GM12864 (cell line): ENCODE measurements at regions not wholly inside any gene's neighbourhood (a gene's known extent, or its start where the extent isn't known, plus 50 kb on each side); places are given as distances from the start of the nearest gene placed in this dataset.
"Not testable (repeated sequence)": the region's sequence is repeated elsewhere in the genome, so short reads cannot be mapped to it uniquely, and the experiment has no call there.

ENCODE experiments used
- DNase-seq: peaks from one replicate; pipeline ENCODE4 v3.0.0-alpha.2; 2011; ENCODE audit warnings: low read depth
- H3K4me3 ChIP-seq: 2 replicates; pipeline ENCODE4 v1.5.1; 2011; ENCODE audit warnings: mild to moderate bottlenecking, low read depth, low read length, control low read depth
- TF ChIP-seq, protein P1 (sequence below): IDR thresholded peaks from 2 replicates; pipeline ENCODE4 v1.5.1; 2011; ENCODE audit warnings: low read depth, mild to moderate bottlenecking, moderate library complexity, low read length, control low read depth, inconsistent platforms; ENCODE audit errors: missing control alignments

DNA sequence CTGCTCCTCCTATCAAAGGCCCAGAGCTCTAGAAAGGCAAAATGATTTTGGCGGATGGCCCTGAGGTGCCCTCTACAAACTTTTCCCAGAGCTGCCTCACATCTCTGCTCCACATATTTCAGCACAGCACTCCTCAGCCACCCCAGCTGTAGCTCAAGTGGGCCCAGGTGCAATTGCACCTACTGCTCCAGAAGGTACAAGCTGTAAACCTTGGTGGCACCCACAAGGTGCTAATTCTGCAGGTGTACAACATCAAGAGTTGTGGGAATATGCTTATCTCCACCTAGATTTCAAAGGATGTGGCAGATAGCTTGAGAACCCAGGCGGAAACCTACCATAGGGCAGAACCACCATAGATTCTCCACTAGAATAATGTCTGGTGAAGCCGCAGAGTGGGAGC lies 432.2 kb downstream of the TMEM232 start:
- TF ChIP-seq, protein P1, sequence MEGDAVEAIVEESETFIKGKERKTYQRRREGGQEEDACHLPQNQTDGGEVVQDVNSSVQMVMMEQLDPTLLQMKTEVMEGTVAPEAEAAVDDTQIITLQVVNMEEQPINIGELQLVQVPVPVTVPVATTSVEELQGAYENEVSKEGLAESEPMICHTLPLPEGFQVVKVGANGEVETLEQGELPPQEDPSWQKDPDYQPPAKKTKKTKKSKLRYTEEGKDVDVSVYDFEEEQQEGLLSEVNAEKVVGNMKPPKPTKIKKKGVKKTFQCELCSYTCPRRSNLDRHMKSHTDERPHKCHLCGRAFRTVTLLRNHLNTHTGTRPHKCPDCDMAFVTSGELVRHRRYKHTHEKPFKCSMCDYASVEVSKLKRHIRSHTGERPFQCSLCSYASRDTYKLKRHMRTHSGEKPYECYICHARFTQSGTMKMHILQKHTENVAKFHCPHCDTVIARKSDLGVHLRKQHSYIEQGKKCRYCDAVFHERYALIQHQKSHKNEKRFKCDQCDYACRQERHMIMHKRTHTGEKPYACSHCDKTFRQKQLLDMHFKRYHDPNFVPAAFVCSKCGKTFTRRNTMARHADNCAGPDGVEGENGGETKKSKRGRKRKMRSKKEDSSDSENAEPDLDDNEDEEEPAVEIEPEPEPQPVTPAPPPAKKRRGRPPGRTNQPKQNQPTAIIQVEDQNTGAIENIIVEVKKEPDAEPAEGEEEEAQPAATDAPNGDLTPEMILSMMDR: no peak
- no peak for DNase-seq
- H3K4me3 ChIP-seq: no peak overlapping the region

DNA sequence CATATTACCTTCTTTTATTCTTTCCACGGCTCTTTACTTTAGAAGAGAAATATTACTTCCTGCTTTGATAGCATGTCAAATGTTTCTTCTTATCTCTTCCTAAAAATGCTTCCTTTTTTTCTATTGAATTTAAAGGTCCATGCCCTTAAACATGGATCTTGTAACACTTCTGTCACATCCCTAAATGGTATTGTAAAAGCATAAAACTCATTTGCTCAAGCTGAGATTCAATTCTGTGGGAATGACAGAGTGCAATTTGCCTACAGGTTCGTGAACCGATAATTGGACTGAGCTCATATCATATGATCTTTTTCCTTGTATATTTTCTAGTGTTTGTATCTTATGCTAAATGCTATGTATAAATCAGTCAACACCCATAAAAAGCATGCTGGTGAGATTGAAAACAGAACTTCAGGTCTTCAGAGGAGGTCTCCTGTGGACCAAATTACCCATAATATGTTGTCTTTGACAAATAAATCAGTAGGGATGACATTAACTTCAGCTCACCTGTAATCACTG lies 429.3 kb downstream of the TMEM232 start:
- no peak overlapping the region for H3K4me3 ChIP-seq
- no peak for DNase-seq

DNA sequence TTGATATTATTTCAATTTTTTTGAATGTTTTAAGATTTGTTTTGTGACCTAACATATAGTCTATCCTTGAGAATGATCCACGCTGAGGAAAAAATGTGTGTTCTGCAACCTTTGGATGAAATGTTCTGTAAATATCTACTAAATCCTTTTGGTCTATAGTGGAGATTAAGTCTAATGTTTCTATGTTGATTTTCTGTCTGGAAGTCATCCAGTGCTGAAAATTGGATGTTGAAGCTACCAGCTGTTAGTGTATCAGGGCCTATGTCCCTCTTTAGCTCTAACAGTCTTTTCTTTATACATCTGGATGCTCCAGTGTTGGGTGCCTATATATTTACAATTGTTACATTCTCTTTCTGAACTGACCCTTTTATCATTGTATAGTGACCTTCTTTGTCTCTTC lies 422.3 kb downstream of the TMEM232 start:
- TF ChIP-seq, protein P1: no peak
- no peak for DNase-seq
- H3K4me3 ChIP-seq: no peak overlapping the region

More for the DNA sequence above, 429.3 kb downstream of the TMEM232 start:
- TF ChIP-seq, protein P1: no peak

DNA sequence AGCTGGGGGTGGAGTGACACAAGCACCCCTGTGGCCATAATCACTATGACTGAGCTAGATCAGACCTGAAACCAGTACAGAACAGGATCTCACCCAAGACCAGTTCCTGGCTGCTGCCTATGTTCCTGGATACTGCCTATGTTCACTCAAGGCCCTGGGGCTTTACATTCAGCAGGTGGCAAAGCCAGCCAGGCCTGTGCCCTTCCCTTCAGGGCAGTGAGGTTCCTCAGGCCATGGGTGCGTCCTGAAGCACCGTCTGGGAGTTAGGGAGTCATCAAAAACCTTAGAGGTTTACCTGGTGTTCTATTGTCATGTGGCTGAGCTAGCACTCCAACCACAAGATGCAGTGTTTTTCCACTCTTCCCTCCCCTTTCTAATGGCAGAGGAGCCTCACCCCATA lies 419.8 kb downstream of the TMEM232 start:
- TF ChIP-seq, protein P1: no peak
- no peak overlapping the region for H3K4me3 ChIP-seq
- no peak for DNase-seq

DNA sequence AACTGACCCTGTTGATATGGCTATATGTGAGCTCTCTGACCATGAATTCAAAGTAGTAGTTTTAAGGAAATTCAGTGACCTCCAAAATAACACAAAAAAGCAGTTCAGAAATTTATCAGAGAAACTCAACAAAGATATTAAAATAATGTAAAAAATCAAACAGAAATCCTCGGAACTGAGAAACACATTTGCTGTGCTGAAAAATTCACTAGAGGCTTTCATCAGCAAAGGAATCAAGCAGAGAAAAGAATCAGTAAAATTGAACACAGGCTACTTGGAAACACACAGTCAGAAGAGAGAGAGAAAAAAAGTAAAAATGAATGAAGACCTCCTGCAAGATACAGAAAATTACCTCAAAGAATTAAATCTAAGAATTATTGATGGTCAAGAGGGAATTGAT lies 417.2 kb downstream of the TMEM232 start:
- TF ChIP-seq, protein P1: no peak

DNA sequence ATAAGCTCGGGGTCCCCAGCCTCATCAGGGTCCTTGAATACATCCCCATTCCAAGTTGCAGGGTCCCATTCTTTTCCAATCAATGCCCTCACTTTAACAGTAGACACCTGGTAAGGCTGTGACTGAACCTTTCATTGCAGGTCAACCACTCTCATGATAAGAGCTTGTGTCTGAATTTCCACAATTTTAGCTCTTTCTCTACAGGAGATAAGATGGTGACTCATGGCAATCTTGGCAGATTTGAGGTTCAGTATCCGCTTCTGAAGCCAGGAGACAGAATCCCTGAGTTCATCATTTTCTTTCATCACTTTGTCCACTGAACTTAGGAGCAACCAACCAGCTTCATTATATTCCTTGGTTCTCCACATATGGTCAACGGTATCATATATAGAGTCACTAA lies 409.9 kb downstream of the TMEM232 start:
- H3K4me3 ChIP-seq, DNase-seq: not testable (repeated sequence)

More for the DNA sequence above, 417.2 kb downstream of the TMEM232 start:
- no peak for DNase-seq
- H3K4me3 ChIP-seq: no peak overlapping the region

DNA sequence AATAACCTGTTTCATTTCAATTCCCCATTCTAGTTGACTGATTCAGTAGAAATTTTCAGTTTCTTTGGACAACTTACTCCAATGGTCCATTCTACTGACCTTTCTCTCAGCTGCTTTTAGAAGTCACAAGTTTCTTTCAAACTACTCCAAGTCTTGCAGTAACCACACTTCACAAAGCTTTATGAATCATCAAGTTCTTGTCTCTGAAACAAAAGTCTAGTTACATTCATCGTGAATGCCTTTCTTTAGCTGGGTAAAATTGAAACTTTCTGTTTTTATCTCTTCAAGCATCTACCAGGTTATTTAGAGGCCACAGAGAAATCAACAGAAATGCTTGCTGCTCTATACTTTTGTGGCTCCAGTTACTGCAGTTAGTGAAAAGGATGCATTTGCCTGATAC lies 405.4 kb downstream of the TMEM232 start:
- no peak for DNase-seq
- TF ChIP-seq, protein P1: no peak
- H3K4me3 ChIP-seq: no peak overlapping the region

DNA sequence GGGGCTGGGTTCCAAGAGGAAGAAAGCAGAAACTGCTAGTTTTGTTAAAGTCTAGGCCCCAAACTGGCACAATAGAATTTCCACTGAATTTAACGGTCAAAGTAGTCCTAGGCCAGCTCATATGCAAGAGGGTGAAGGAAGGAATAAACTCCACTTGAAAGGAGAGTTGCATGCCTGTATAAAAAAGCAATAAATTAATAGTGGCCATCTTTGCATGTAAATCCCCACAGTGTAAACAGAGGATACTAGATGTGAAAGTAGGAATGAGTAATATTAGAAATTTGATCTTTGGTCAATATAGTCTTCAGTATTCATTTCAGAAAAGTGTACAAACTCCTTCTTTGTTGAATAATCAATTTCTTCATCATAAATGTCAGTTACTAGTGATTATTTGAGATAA lies 403.1 kb downstream of the TMEM232 start:
- no peak overlapping the region for H3K4me3 ChIP-seq
- no peak for DNase-seq
- TF ChIP-seq, protein P1: no peak
